GM15510 (cell line): ENCODE measurements at regions not wholly inside any gene's neighbourhood (a gene's known extent, or its start where the extent isn't known, plus 50 kb on each side); places are given as distances from the start of the nearest gene placed in this dataset.

Experiments used
- POLR2A ChIP-seq: IDR thresholded peaks from 3 replicates; pipeline ENCODE4 v1.6.1; 2011; ENCODE audit warnings: borderline replicate concordance; ENCODE audit not compliant: insufficient read length; ENCODE audit errors: extremely low read depth

DNA sequence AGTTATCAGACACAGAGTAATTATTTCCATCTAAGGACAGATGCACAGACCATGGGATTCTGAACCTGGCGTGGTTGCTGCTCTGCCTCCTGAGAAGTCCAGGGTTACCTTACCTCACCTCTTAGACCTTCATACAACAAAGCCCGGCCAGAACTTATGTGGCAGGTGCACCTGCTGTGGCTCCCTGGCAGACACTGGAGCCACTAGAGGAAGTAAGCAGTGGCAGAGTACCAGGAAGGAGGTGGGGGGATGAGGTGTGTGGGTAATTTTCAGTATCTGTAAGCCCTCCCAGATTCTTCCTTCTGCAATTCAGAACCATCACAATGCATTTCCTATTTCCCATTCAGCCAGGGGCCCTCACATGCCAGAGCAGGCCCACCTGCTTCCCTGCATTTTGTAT is 106.1 kb upstream of the DOCK9 start:
- TF ChIP-seq POLR2A = no peak

- no peak for TF ChIP-seq POLR2A
Measured at GRCh38 chr13:99085139-99085807, 107.4 kb upstream of the DOCK9 start.

DNA sequence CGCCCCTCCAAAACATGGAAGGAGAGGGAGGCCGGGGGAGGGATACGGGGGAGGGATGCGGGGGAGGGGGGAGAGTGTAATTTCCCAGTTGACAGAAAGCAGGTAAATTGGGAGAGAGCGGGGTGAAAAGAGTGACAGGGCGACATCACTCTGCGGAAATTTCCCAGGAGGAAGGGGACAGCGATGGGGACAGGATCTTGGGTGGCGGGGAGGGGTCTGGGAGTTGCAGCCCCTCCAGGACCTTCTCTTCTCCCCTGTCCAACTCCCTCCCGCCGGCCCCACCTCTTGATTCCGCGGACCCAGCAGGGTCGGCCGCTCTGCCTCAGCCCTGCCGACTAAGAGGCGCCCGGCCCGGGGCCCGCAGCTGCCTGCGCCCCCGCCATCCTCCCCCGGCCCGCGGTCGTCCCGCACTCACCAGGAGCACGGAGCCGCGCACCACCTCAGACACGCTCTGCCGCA is 108.0 kb upstream of the DOCK9 start:
- TF ChIP-seq POLR2A = no peak

- peak; percentile 27 for TF ChIP-seq POLR2A
Measured at GRCh38 chr13:99086267-99087097, 108.6 kb upstream of the DOCK9 start.

DNA sequence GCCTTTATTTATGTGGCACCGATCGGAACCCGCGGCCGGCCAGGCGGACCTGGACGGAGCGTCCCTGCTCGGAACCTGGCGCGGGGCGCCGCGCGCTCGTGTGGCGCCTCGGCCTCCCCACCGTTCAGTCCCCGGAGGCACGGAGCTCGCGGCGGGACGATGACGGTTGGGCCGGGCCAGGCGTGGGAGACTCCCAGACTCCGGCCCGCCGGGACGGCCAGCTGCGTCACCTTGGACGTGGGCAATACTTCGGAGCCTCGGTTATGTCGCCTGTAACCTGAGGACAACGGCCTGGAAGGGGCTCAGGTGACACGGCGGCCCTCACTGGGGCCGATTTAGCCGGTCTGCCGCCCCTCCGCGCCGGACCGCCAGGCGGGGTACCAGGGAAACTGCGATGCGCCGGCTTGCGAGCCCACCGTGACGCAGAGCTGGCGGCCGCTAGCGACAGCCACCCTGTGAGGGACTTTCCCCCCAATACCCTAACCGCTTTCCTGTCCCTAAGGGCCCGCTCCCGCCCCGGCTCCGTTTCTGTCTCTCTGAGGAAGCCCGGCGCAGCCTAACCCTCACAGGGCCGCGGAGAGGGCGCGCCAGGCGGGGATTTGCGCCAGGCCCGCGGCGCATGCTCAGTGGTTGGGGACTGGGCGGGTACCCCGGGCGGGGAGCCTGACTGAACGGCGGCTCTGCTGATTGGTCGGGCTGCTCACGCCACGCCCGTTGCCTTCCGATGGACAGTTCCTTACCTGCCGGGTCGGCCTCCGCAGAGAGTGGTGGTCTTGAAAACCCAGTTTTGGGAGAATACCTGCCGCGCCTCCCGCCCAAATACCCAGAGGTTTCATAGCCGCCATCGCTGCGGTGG is 109.5 kb upstream of the DOCK9 start:
- peak; percentile 49 for TF ChIP-seq POLR2A

DNA sequence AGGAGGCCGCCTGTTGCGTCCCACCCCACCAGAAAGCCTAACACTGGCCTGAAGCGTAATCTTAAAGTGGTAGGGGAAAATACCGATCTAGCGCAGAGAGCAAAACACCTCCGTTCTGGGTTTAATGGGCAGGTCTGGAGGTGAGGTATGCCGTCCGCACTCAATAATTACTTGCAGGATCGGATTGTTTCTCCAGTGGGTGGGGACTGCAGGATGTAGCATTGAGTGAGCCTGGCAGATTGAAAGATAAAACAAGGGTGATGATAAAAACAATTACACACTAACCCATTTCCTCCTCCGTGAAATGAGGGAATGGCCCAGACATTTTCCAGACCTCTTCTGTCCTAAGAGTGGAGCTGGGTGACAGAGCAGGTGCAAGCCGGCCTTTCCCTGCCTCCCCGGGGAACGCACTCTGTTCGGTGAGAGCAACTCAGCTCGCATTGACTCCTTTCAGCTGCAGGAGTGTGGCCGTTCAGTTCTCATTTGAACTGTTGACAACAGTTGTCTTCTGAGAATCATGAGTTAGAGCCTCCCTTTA is 110.2 kb upstream of the DOCK9 start:
- TF ChIP-seq POLR2A = no peak

DNA sequence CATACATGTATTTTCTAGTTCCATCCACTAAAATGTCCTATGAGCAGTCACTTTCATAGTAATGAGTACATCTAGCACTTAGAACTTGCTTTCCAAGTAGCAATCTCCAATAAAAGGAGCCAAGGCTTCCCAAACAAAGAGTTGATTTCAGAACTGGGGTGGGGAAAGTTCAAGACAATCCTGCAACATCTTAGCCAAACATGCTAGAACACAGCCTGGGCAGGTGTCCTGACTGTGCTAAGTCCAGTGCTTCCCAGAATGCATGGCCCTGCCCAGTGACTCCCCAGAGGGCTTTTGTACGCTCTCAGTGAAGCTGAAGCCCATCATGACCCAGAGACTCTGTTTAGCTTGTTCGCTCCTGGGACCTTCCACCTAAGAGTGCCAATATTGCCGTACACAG is 106.7 kb upstream of the UBAC2 start:
- TF ChIP-seq POLR2A = no peak

- TF ChIP-seq POLR2A = no peak
Measured at GRCh38 chr13:99103536-99103935, 97.1 kb upstream of the UBAC2 start.

DNA sequence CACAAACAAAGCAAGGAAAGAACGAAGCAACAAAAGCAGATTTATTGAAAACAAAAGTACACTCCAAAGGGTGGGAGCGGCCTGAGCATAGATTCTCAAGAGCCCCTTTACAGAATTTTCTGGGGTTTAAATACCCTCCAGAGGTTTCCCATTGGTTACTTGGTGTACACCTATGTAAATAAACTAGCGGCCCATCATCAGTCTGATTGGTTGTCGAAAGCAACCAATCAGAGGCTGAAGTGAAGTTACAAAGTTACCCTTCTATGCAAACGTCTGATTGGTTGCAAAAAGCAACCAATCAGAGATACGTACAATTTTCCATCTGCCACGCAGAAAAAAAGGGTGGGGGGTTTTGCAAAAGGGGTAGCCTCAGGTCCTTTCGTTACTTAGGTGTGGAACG is 96.3 kb upstream of the UBAC2 start:
- TF ChIP-seq POLR2A = no peak

DNA sequence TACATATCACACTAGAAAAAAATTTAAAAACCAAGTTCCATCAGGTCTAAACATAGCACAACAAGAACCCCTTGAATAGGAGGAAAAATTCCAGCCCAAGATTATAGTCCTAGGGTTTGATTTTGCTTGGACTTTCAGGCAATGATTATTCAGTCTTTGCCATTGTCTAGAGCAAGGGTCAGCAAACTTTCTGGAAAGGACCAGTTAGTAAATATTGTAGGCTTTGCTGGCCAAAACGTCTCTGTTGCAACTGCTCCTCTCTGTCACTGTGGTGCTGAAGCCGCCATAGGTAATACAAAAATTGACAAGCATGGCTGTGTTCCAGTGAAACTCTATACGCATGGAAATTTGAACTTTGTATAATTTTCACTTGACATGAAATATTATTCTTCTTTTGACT is 95.5 kb upstream of the UBAC2 start:
- no peak for TF ChIP-seq POLR2A

- TF ChIP-seq POLR2A = no peak
Measured at GRCh38 chr13:99113351-99113750, 87.3 kb upstream of the UBAC2 start.

DNA sequence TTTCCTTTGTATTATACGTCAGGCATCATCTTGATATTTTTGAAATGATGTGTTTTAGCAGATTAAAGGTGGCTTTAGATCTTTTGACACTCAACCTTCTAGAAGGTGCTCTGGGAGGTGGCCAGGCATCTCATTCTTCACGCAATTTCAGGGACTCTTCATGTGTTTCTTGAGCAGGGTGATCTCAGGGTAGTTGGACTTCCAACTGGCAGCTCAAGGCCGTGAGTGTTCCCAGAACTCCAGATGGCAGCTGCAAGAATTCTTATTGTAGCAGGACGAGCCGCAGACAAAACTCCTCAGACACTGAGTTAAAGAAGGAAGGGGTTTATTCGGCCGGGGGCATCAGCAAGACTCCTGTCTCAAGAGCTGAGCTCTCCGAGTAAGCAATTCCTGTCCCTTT is 82.5 kb upstream of the UBAC2 start:
- TF ChIP-seq POLR2A = no peak

- TF ChIP-seq POLR2A = no peak
Measured at GRCh38 chr13:99119656-99120055, 81.0 kb upstream of the UBAC2 start.

DNA sequence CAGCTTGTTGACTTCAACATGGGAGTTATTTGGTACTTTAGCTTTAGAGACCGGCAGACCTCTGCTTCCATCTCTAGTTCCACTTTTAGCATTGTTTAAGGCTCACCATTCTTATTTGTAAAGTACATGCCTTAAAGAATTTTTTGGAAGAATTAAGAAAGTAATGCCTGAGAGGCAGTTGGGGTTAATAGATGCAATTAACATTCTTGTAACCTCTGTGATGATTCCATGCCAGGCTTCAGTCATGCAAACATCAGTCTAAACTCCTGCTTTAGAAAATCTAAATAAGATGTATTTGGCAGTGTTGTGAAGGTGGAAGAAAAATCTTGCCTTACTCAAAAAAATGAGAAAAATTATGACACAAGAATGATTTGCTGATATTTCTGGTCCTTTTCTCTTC is 79.9 kb upstream of the UBAC2 start:
- TF ChIP-seq POLR2A = no peak

DNA sequence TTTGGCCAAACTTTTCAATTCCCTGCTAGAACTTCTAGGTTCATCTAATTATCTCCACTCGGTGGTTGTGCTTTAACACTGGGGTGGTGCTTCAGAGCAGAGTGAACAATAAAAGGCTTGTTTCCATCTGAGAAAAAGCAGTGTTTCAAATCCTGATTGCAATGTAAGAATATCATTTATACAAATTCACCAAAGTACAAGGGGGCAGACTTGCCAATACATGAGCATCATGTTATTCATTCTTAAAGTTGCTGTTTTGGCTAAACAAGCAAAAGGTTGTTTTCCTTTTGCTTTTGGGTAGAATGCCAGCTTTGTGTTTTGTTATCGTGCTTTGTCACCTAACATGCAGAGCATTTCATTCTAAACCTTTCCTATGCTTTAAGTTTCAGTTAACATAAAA is 78.5 kb upstream of the UBAC2 start:
- TF ChIP-seq POLR2A = no peak
